Stimulated activated CD4-positive, alpha-beta T cell treated with anti-CD3 and anti-CD28 coated beads, Interleukin-4, amount 100 ng/mL, for 4 hours (primary cell): ENCODE measurements at regions not wholly inside any gene's neighbourhood (a gene's known extent, or its start where the extent isn't known, plus 50 kb on each side); places are given as distances from the start of the nearest gene placed in this dataset.
"Not testable (repeated sequence)": the region's sequence is repeated elsewhere in the genome, so short reads cannot be mapped to it uniquely, and the experiment has no call there.

Experiments used
- DNase-seq, 2 experiments: peaks; one replicate each; pipeline ENCODE4 v3.0.0-alpha.2; 2020

DNA sequence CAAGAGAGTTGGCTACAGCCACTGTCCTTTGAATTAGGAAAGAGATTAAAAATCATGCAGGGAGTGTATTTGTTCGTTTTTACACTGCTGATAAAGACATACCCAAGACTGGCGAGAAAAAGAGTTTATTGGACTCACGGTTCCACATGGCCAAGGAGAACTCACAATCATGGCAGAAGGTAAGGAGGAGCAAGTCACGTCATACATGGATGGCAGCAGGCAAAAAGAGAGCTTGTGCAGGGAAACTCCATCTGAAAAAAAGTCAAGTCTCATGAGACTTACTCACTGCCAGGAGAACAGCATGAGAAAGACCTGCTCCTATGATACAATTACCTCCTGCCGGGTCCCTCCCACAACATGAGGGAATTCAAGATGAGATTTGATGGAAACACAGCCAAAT lies 1595.2 kb downstream of the KCNT2 start:
- DNase-seq, result no peak

- DNase-seq, result no peak
These were observed 1602.9 kb downstream of the KCNT2 start for GRCh38 chr1:195005338-195005737.

DNA sequence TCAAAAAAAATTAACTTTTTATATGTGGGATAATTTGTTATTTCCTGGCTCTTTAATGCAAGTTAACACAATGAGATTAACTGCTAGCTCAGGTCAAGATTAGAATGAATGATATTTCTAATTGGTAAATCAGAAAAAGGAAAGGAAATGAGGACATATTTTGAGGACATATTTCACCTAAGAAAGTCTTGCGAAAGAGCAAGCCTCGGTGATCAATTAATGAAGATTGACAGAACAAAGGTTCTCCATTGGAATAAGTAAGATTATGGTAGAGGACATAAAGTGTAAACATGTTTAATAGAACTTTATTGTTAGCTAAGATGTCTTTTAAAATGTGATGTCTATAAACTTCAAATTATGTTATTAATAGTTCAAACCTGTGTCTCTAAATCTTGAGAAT lies 1617.8 kb downstream of the KCNT2 start:
- no peak for DNase-seq

DNA sequence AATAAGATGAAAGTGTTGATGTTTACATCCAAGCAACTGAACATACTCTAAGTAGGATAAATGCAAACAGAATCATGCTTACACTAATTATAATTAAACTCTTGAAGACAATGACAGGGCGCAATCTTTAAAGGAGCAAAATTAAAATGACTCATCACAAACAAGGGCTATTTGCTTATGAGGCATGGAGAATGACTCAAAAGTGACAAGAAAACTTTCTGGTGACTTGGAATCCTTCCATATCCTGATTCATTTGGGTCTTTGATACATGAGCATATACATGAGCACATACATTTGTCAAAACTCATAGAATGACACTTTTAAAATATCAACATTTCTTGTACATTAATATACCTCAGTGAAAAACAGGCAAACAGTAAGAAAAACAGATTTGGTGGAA lies 1632.3 kb downstream of the KCNT2 start:
- no peak for DNase-seq

- DNase-seq, result no peak
These were observed 1639.3 kb downstream of the KCNT2 start for GRCh38 chr1:194968916-194969315.

DNA sequence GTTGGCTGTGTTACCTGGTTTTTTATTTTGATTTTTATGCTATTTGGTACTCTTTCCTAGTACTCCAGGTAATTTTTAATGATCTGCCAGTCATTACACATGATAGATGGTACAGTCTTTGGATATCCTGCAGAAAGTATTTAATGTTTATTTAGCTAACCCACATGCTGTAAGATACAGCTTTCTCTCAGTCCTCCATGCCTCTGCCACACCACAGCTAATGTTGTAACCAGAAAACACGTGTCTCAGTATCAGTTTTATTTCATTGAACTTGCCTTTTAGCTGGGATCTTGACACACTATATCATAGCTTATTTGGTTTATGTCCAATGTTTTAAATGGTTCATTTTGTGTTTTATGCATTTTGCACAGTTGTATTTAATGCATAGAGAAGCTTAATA lies 1648.4 kb downstream of the KCNT2 start:
- no peak for DNase-seq

GRCh38 chr1:194952171-194952570 lies 1656.1 kb downstream of the KCNT2 start:
- DNase-seq, result no peak

DNA sequence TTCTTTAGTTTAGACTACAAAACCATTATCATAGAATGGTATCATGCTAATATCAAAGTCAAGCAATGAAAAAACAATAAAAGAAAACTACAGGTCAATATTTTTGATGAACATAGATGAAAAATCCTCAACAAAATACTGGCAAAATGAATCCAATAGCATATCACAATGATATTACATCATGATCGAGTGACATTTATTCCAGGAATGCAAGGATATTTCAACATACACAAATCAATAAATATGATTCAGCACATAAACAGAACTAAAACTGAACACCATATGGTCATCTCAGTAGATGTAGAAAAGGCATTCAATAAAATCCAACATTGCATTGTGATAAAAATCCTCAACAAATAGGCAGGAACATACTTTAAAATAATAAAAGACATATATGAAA lies 1657.7 kb downstream of the KCNT2 start:
- no peak for DNase-seq

DNA sequence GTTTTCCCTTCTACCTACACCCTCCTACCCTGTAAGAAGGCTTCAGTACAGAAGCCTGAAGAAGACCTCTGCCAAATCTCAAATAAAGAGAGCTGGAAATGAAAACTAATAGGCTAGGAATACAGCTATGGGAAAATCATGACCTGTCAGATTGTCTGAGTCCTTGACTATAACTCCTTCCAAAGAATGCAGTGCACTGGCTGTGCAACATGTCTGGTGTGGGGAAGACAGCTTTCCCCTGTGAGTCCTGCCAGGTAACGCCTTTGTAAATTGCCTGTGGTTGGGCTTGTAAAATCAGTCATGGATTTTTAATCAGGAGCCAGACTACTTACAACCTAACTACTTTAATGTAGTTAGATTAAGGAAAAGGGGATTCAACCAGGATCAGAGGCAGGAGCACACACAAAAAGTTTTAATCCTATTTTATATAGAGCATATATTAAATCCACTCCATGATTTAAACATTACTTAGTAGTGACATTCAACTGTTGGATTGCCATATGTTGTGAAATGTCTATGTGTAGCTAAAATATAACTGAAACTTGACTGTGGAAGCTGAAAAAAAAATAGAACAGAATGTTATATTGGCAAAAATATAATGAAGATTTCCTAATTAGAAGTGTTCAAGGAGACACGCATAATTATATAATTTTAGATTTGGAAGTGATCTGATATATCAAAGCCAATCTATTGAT lies 1667.8 kb downstream of the KCNT2 start:
- no peak for DNase-seq

- no peak for DNase-seq
These were observed 1672.4 kb downstream of the KCNT2 start for GRCh38 chr1:194935864-194936263.

DNA sequence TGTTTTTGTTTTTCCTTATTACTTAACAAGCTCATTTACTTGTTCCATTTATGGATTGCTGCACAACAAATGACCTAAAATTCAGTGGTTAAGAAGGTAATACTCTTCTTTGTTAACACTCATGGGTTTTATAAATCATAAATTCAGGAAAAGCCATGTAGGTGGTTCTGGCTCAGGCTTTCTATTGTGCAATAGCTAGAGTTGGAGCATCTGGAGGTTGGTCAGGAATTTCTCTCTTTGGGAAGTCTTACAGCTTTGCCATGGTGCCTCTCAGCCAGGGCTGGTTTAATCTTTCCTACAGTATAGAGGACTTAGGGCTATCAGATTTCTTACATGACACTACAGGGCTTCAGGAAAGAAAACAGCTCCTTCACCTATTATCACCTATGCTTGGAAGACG lies 1677.1 kb downstream of the KCNT2 start:
- DNase-seq, result no peak

GRCh38 chr1:194930132-194930531 lies 1678.1 kb downstream of the KCNT2 start:
- no peak for DNase-seq

- DNase-seq, result no peak
These were observed 1678.9 kb downstream of the KCNT2 start for GRCh38 chr1:194929357-194929756.

GRCh38 chr1:194919146-194919545 lies 1689.1 kb downstream of the KCNT2 start:
- DNase-seq, result no peak

- no peak for DNase-seq
These were observed 1690.5 kb downstream of the KCNT2 start for GRCh38 chr1:194917769-194918168.

- DNase-seq, result no peak
These were observed 1699.6 kb downstream of the KCNT2 start for GRCh38 chr1:194908643-194909042.

DNA sequence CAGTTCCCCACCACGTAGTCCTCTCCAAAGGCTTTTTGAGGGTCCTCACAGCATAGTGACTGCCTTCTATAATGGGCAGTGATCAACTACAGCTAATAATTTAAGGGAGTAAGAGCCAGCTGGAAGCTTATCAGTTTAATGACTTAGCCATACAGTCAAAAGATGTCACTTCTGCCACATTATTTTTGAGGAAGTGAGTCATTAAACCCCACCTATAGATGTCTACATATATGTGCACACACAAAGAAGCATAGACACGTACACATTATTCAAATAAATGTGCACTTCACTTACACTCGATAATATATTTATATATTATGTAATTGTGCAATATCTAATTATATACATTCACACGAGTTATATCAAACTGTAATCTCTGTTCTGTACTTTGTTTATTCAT lies 1704.7 kb downstream of the KCNT2 start:
- DNase-seq, result no peak

GRCh38 chr1:194889310-194889709 lies 1702.9 kb upstream of the B3GALT2 start:
- no peak for DNase-seq

- DNase-seq, result no peak
These were observed 1684.4 kb upstream of the B3GALT2 start for GRCh38 chr1:194870860-194871259.

GRCh38 chr1:194866153-194866552 lies 1679.7 kb upstream of the B3GALT2 start:
- no peak for DNase-seq

DNA sequence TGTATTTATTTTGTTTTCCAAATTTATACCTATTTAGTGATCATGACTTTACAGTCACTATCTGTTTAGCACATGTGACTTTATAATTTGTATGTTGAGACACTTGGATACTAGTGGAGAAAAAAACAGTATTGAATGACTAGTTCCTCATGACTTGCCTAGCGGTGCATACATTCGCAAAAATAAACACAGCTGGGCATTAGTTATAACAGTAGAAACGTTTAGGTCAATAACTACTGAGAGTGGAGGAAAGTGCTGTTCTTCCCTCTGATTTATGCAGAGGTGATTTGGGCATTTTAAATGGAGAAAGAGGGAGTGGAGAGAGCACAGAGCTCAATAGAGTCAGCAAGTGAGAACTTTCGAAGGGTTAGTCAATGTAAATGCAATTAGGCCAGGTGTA lies 1679.0 kb upstream of the B3GALT2 start:
- no peak for DNase-seq

DNA sequence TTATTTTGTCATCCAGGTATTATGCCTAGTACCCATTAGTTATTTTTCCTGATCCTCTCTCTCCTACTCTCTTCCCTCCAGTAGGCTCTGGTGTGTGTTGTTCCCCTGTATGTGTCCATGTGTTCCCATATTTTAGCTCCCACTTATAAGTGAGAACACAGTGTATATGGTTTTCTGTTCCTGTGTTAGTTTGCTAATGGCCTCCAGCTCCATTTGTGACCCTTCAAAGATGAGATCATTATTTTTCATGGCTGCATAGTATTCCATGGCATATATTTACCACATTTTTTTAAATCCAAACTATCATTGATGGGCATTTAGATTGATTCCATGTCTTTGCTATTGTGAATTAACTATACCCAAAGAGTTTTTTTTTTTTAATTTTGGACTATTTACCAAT lies 1675.7 kb upstream of the B3GALT2 start:
- no peak for DNase-seq

- DNase-seq, result no peak
These were observed 1674.1 kb upstream of the B3GALT2 start for GRCh38 chr1:194860248-194861201.

DNA sequence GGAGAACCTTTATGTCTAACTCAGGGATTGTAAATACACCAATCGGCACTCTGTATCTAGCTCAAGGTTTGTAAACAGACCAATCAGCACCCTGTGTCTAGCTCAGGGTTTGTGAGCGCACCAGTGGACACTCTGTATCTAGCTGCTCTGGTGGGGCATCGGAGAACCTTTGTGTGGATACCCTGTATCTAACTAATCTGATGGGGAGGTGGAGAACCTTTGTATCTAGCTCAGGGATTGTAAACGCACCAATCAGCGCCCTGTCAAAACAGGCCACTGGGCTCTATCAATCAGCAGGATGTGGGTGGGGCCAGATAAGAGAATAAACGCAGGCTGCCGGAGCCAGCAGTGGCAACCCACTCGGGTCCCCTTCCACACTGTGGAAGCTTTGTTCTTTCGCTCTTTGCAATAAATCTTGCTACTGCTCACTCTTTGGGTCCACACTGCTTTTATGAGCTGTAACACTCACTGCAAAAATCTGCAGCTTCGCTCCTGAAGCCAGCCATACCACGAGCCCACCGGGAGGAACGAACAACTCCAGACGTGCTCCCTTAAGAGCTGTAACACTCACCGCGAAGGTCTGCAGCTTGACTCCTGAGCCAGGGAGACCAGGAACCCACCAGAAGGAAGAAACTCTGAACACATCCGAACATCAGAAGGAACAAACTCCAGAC lies 1673.2 kb upstream of the B3GALT2 start:
- DNase-seq, result not testable (repeated sequence)
